RWPE2 (cell line): ENCODE measurements at regions not wholly inside any gene's neighbourhood (a gene's known extent, or its start where the extent isn't known, plus 50 kb on each side); places are given as distances from the start of the nearest gene placed in this dataset.

ENCODE experiments used
- ATAC-seq: fragments of 200-7000 bp; cut with Tn5 transposase; 3 replicates; pipeline ENCODE4 v1.9.1; 2021; ENCODE audit warnings: low read depth
- DNase-seq: peaks from one replicate; pipeline ENCODE4 v3.0.0-alpha.2; 2020; ENCODE audit warnings: low spot score
- H3K27ac ChIP-seq: fragments of 450-650 bp; 2 replicates; pipeline ENCODE4 v1.5.1; 2017; ENCODE audit warnings: mild to moderate bottlenecking; ENCODE audit not compliant: poor library complexity, severe bottlenecking
- H3K27me3 ChIP-seq: fragments of 250-450 bp; sonication (Bioruptor Pico); 2 replicates; pipeline ENCODE4 v1.5.1; 2021; ENCODE audit warnings: mild to moderate bottlenecking, moderate library complexity; ENCODE audit not compliant: insufficient read depth, poor library complexity, severe bottlenecking
- H3K36me3 ChIP-seq: fragments of 250-450 bp; sonication (Bioruptor Pico); 2 replicates; pipeline ENCODE4 v1.5.1; 2020; ENCODE audit warnings: low read depth, mild to moderate bottlenecking, moderate library complexity
- H3K4me1 ChIP-seq: fragments of 250-450 bp; sonication (Bioruptor Pico); 2 replicates; pipeline ENCODE4 v1.5.1; 2021; ENCODE audit warnings: mild to moderate bottlenecking, moderate library complexity; ENCODE audit not compliant: insufficient read depth, poor library complexity, severe bottlenecking
- H3K4me3 ChIP-seq: fragments of 250-450 bp; sonication (Bioruptor Pico); 2 replicates; pipeline ENCODE4 v1.5.1; 2021; ENCODE audit warnings: mild to moderate bottlenecking, moderate library complexity; ENCODE audit not compliant: severe bottlenecking
- H3K9me3 ChIP-seq: fragments of 250-450 bp; sonication (Bioruptor Pico); 2 replicates; pipeline ENCODE4 v1.5.1; 2021; ENCODE audit warnings: mild to moderate bottlenecking, moderate library complexity; ENCODE audit not compliant: severe bottlenecking
- CTCF ChIP-seq: fragments of 450-650 bp; IDR thresholded peaks from one replicate; pipeline ENCODE4 v1.5.1; 2017; ENCODE audit warnings: mild to moderate bottlenecking, moderate library complexity; ENCODE audit not compliant: poor library complexity, severe bottlenecking

GRCh38 chr11:27841023-27841422 is 140.8 kb upstream of the BDNF start:
- no peaks in the 10 kb centered on the region for H3K9me3 ChIP-seq
- H3K4me3 ChIP-seq, result no peak overlapping the region
- H3K36me3 ChIP-seq, result no peaks in the 10 kb centered on the region
- H3K4me1 ChIP-seq, result no peaks in the 10 kb centered on the region
- no peak overlapping the region for H3K27ac ChIP-seq
- ATAC-seq (no peak), DNase-seq (no peak)
- no peak for TF ChIP-seq CTCF
- no peaks in the 10 kb centered on the region for H3K27me3 ChIP-seq

GRCh38 chr11:27839226-27839913 is 139.1 kb upstream of the BDNF start:
- no peak for ATAC-seq
- DNase-seq, result no peak

GRCh38 chr11:27838674-27839073 is 138.4 kb upstream of the BDNF start:
- TF ChIP-seq CTCF, result no peak
- Histone ChIP-seq H3K4me1 (no peaks in the 10 kb centered on the region), H3K9me3 (no peaks in the 10 kb centered on the region), H3K27me3 (no peaks in the 10 kb centered on the region), H3K36me3 (no peaks in the 10 kb centered on the region), H3K4me3 (no peak overlapping the region), H3K27ac (no peak overlapping the region)
- DNase-seq, result no peak
- no peak for ATAC-seq

More at GRCh38 chr11:27839226-27839913, 139.1 kb upstream of the BDNF start:
- H3K9me3 ChIP-seq, result no peaks in the 10 kb centered on the region
- H3K4me1 ChIP-seq, result no peaks in the 10 kb centered on the region
- no peaks in the 10 kb centered on the region for H3K27me3 ChIP-seq
- no peak overlapping the region for H3K27ac ChIP-seq
- H3K36me3 ChIP-seq, result no peaks in the 10 kb centered on the region
- peak; percentile 70 for TF ChIP-seq CTCF
- no peak overlapping the region for H3K4me3 ChIP-seq

DNA sequence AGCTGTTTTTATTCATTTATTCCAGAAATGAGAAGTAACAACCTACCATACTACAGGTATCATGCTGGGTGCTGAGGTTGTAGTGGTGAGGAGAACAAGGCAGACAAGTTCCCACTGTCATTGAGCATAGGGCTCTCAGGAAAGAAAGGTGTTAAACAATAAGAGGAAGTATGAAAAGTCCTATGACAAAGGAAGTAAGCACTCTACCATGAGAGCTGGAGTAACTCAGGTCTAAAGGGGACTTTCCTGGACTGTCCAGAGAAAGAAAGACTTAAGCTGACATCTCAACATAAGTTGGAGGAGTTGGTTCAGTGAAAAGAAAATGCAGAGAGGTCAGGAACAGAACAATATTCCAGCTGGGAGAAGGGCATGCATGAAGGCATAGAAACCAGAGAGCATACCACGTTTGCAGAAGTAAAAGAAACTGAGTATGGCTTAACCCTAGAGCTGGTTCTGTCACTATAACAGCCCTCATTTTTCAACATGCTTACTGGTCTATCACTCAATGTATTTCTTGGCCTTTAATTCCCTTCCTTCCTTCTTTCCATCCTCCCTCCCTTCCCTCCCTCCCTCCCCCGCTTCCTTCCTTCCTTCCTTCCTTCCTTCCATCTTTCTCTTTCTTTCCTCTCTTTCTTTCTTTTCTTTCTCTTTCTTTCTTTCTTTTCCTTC is 137.8 kb upstream of the BDNF start:
- no peak for TF ChIP-seq CTCF
- Histone ChIP-seq H3K27me3 (no peaks in the 10 kb centered on the region), H3K27ac (no peak overlapping the region), H3K4me1 (no peaks in the 10 kb centered on the region), H3K4me3 (no peak overlapping the region), H3K36me3 (no peaks in the 10 kb centered on the region), H3K9me3 (no peaks in the 10 kb centered on the region)
- DNase-seq (no peak), ATAC-seq (no peak)

DNA sequence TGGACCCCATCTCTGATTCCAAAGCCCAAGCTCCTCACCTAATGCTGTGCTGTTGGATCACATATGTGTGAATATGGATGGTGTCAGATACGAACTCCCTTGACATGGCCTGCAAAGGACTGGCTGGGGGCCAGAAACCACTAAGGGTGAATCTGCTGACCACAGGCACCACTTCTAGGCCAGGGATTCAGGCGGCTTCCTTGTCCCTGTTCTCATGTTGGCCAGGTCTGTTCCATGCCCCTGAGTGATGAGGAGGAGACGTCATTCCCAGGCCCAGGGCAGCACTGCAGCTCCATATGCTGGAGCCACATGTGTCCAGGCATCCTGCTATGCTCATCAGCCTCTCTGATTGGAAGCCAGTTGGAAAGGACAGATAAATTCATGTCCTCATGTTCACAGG is 130.0 kb upstream of the BDNF start:
- no peaks in the 10 kb centered on the region for H3K36me3 ChIP-seq
- H3K4me3 ChIP-seq, result no peak overlapping the region
- no peak for DNase-seq
- no peak for TF ChIP-seq CTCF
- H3K27ac ChIP-seq, result no peak overlapping the region
- H3K9me3 ChIP-seq, result no peaks in the 10 kb centered on the region
- ATAC-seq, result no peak
- no peaks in the 10 kb centered on the region for H3K4me1 ChIP-seq
- no peaks in the 10 kb centered on the region for H3K27me3 ChIP-seq
